IPS-18a (cell line): ENCODE measurements at regions not wholly inside any gene's neighbourhood (a gene's known extent, or its start where the extent isn't known, plus 50 kb on each side); places are given as distances from the start of the nearest gene placed in this dataset.

Experiments used
- H3K27ac ChIP-seq: one replicate; pipeline ENCODE4 v1.5.1; 2013; ENCODE audit warnings: low read length
- H3K27me3 ChIP-seq: one replicate; pipeline ENCODE4 v1.6.1; 2013; ENCODE audit warnings: mild to moderate bottlenecking, low read length; ENCODE audit not compliant: control insufficient read depth, insufficient read depth
- H3K36me3 ChIP-seq: one replicate; pipeline ENCODE4 v1.6.1; 2013; ENCODE audit warnings: low read depth, low read length; ENCODE audit not compliant: control insufficient read depth
- H3K4me1 ChIP-seq: one replicate; pipeline ENCODE4 v1.6.1; 2013; ENCODE audit warnings: low read depth, low read length; ENCODE audit not compliant: control insufficient read depth
- H3K4me3 ChIP-seq: one replicate; pipeline ENCODE4 v1.5.1; 2013; ENCODE audit warnings: low read length
- H3K9ac ChIP-seq: one replicate; pipeline ENCODE4 v1.6.1; 2013; ENCODE audit warnings: mild to moderate bottlenecking, low read length, moderate library complexity
- H3K9me3 ChIP-seq: one replicate; pipeline ENCODE4 v1.6.1; 2013; ENCODE audit warnings: low read depth, low read length; ENCODE audit not compliant: control insufficient read depth

DNA sequence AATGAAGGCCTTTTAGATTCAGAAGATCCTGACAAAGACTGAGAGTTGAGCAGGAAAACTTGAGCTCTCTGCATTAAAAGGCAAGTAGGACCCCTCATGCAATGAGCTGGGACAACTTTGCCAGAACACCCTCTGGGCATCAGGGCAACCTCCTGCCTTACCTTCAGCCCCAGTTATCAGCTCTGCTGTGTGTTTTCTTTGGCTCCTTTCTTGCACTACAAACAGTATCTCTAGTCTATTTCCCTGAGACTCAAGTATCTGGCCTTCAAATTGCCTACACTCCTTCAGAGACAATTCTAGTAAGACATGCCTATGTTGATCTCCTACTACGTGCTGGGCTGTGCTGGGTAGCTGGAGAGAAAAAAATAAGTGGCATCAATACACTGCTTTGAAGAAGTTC, 192.2 kb downstream of the MID1IP1 start:
- Histone ChIP-seq H3K9me3 (peaks cover 3% of the 10 kb centered on the region), H3K9ac (no peak overlapping the region), H3K27me3 (no peaks in the 10 kb centered on the region), H3K4me1 (no peaks in the 10 kb centered on the region), H3K4me3 (no peak overlapping the region), H3K36me3 (no peaks in the 10 kb centered on the region), H3K27ac (no peak overlapping the region)

DNA sequence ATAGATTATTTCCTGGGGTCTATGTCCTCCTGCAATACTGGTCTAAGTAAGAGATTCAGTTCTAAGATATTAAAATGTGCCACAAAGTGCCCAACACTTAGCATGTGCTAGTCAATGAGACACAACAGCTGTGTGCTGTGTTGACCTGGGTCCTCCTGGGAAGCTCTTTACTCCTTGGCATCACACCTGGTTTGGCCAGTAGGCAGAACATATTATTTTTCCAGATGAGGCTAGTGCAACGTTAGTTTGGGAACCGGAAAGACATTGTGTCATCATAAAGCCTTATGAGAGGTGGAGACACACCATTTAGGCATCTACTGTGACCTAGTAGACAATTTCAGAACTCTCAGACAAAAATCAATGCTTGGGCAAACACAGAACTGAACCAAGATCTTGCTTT, 197.8 kb downstream of the MID1IP1 start:
- Histone ChIP-seq H3K27ac (no peak overlapping the region), H3K36me3 (no peaks in the 10 kb centered on the region), H3K4me1 (no peaks in the 10 kb centered on the region), H3K9ac (no peak overlapping the region), H3K4me3 (no peak overlapping the region), H3K27me3 (no peaks in the 10 kb centered on the region), H3K9me3 (peaks cover 3% of the 10 kb centered on the region)

DNA sequence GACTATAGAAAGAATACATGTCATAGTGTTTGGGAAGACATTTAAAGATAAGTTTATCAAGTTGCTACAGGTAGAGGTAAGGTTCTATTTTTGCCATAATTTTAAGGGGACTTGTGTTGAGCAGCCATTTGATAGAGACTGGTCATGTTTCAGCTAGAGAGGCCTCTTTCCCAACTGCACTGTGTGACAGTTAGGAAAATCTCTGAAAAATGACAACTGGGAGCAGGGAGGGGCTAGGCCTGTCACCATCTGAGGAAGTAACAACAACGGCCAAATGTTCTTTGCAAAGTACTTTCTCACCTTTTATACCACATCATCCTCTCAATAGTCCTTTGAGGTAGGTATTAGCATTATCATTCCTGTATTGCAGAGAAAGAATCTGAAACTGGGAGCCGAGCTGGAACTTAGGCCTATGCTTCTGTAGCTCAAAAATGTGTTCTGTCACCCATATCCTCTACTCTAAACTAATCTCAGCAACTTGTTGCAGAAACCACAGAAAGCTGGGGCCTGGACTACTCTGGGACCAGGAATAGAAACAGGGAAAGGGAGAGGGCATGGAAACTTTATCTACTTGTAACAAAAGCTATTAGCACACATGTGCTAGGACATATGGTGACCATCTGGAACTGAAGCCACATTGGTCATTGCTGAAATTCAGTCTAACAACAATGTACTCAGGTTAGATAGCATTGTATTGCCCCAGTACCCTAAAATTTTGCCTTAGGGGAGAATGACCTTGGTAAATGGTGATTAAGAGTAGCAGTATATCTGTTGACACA, 198.9 kb downstream of the MID1IP1 start:
- no peak overlapping the region for H3K9ac ChIP-seq
- peaks cover 3% of the 10 kb centered on the region for H3K9me3 ChIP-seq
- H3K27ac ChIP-seq, result no peak overlapping the region
- no peaks in the 10 kb centered on the region for H3K4me1 ChIP-seq
- H3K27me3 ChIP-seq, result no peaks in the 10 kb centered on the region
- H3K4me3 ChIP-seq, result no peak overlapping the region
- H3K36me3 ChIP-seq, result no peaks in the 10 kb centered on the region

DNA sequence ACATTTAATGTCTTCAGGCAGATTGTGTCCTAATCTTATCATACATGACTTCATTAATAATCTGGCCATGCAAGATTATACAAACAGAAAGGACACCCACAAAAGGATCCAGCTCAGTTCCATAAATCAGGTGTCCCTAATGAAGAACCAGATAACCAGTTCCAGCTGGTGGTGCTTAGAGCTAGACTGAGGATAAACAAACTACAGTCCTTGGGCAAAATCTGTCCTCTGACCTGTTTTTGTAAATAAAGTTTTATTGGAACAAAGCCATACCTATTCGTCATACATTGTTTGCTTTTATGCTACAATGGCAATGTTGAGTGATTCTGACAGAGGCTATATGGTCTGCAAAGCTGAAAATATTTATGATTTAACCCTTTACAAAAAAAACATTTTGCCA, 199.5 kb downstream of the MID1IP1 start:
- no peak overlapping the region for H3K9ac ChIP-seq
- no peaks in the 10 kb centered on the region for H3K4me1 ChIP-seq
- no peaks in the 10 kb centered on the region for H3K36me3 ChIP-seq
- H3K27ac ChIP-seq, result no peak overlapping the region
- H3K9me3 ChIP-seq, result peaks cover under 1% of the 10 kb centered on the region
- no peak overlapping the region for H3K4me3 ChIP-seq
- no peaks in the 10 kb centered on the region for H3K27me3 ChIP-seq

DNA sequence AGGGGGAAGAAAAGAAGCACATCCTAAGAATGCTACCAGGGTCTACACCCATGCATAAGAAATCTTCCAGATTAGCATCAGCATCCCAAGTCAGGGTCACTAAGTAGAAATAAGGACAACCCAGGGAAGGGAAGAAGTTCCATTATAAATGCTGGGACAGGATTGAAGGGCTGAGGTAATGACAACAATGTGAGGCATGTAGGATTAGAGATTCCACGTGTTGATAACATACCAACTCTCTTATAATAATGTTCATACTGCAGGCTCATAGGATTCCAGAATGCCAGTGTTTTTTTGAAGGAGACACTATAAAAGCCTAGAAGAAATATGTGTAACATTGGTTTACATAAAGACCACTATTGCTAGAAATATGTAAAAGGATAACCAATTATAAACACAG, 201.2 kb downstream of the MID1IP1 start:
- Histone ChIP-seq H3K27ac (no peak overlapping the region), H3K4me3 (no peak overlapping the region), H3K27me3 (no peaks in the 10 kb centered on the region), H3K9me3 (peaks cover 3% of the 10 kb centered on the region), H3K36me3 (no peaks in the 10 kb centered on the region), H3K9ac (no peak overlapping the region), H3K4me1 (no peaks in the 10 kb centered on the region)

DNA sequence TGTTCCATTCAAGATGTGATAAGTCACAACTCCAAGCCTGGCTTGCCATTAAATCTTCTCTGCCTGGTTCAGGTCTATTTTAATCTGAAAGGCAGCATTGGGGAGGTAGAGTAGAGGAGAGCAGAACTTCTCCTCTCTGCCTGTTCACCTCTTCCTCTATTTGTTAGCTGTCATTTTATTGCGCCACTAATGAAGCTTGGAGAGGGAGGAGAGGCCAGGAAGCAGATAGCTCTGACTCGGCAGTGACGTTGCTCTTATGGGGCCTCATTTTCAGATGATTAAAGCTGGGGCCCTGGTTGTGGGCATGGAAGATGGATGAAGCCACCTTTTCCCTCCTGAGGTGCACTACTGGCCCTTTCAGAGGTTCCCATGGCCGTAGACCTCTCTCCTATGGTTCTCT, 207.3 kb downstream of the MID1IP1 start:
- Histone ChIP-seq H3K4me1 (no peaks in the 10 kb centered on the region), H3K36me3 (no peaks in the 10 kb centered on the region), H3K4me3 (no peak overlapping the region), H3K9ac (no peak overlapping the region), H3K27me3 (no peaks in the 10 kb centered on the region), H3K27ac (no peak overlapping the region), H3K9me3 (peaks cover 6% of the 10 kb centered on the region)

DNA sequence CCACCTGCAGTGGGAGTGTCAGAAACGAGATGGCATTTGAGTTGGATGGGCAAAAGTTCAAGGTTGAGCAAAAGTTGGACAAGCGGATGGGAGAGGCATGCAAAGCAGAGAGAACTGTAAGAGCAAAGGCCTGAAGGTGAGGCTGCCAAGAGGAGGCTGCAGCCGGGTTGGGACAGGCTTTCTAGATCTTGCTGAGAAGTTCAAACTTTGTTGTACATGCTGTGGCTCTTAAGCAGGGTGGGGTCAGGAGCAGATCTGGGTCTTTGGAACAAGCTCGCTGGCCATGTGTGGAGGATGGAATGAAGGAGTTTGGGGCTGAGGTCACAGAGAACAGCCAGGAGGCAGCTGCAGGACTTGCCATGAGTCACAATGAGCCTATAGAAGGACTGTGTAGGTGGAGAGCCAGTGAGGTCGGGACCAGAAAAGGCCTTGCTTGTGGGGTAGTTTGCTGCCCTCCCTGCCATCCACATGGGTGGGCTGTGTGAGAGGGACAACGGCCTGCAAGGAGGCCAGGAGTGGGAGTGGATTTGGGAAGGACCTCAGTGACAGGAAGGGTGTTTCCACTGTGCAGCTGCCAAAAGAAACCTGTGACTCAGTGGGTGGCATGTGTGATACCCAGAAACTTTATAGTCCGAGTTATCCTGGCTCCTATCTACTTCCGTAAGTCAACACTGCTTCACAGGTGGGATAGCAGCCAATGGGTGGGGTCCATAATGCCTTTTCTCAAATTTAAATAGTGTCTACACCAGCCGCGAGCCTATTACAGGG, 210.4 kb downstream of the MID1IP1 start:
- Histone ChIP-seq H3K27me3 (no peaks in the 10 kb centered on the region), H3K27ac (no peak overlapping the region), H3K9me3 (peaks cover 16% of the 10 kb centered on the region), H3K4me3 (no peak overlapping the region), H3K4me1 (no peaks in the 10 kb centered on the region), H3K9ac (no peak overlapping the region), H3K36me3 (no peaks in the 10 kb centered on the region)

DNA sequence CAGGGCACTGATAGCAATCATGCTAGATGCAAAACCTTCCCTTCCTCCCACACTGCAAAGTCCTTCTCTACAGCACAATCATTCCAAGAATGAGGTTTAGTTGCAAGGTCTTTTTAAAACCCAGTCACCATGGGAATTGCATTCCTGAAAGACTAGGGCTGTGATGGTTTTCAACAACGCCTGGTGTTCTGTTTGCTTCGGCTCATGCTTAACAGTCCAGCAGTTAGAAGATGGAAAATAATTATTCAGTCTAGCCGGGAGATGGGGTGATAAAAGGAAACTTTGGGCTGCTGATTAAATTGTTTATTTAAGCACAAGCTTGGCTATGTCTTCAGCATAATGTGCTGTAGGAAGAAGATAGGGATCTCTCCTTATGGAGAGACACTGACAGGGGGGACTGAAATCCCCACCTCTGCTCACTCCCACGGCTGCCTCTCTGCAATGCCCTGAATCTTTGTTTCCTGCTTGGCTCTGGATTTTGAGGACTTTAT, 211.4 kb downstream of the MID1IP1 start:
- Histone ChIP-seq H3K9ac (no peak overlapping the region), H3K36me3 (no peaks in the 10 kb centered on the region), H3K4me1 (peaks cover 2% of the 10 kb centered on the region), H3K27me3 (no peaks in the 10 kb centered on the region), H3K27ac (no peak overlapping the region), H3K9me3 (peaks cover 13% of the 10 kb centered on the region), H3K4me3 (no peak overlapping the region)

DNA sequence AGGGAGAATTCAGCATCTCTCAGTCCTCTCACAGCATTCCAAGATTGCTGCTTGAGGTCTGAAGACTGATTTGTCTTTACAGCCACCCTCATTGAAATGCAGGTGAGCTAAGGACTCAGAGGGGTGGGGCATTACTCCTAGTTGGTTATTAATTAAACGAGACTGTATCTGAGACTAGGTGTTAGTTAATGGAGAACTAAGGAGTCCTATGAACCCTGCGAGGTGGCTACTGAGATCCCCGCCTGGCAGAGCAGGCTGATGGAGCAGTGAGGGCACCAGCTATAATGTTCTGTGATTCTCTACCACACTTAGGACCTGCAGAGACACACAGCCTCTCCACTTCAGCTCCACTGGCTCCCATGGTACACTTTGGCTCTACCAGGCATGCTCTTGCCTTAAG, 215.3 kb downstream of the MID1IP1 start:
- Histone ChIP-seq H3K27me3 (no peaks in the 10 kb centered on the region), H3K4me3 (no peak overlapping the region), H3K27ac (no peak overlapping the region), H3K4me1 (peaks cover 2% of the 10 kb centered on the region), H3K9me3 (peaks cover 9% of the 10 kb centered on the region), H3K9ac (no peak overlapping the region), H3K36me3 (no peaks in the 10 kb centered on the region)

DNA sequence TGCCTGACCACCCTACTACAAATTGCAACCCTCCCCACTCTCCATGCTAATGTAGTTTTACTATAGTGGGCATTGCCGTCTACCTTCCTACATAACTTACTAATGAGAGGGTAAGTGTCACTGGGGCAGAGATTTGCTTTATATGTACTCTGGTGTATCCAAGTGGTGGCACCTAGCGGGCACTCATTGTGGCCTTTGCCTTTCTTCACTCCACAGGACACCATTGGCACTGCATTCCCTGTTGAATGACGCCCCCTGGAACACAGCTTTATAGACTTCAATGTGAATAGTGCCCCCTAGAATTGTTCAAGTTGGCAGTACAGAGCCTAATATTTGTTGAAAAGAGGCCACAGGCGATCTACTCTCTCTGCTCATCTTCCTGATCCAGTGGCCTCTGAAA, 215.8 kb downstream of the MID1IP1 start:
- Histone ChIP-seq H3K4me1 (peaks cover 2% of the 10 kb centered on the region), H3K36me3 (no peaks in the 10 kb centered on the region), H3K9ac (no peak overlapping the region), H3K4me3 (no peak overlapping the region), H3K9me3 (peaks cover 9% of the 10 kb centered on the region), H3K27me3 (no peaks in the 10 kb centered on the region), H3K27ac (no peak overlapping the region)

DNA sequence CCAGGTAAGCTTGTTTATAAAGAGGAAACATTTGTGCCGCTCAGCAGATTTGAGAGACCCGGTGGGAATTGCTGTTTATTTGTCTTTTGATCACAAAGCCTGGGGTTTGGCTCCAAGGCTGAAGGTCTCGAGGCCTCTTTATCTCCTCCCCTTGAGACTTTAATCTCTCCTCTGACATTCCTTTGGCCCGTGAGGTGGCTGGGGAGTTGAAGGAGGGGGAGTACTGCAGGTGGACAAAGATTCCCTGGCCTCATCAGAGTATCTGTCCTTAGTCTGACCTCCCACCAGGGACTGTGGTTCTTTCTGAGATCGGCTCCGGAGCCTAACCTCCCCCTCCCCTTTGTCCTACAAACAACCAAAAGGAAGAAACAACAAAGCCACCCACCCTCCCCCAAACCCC, 216.5 kb downstream of the MID1IP1 start:
- no peak overlapping the region for H3K9ac ChIP-seq

DNA sequence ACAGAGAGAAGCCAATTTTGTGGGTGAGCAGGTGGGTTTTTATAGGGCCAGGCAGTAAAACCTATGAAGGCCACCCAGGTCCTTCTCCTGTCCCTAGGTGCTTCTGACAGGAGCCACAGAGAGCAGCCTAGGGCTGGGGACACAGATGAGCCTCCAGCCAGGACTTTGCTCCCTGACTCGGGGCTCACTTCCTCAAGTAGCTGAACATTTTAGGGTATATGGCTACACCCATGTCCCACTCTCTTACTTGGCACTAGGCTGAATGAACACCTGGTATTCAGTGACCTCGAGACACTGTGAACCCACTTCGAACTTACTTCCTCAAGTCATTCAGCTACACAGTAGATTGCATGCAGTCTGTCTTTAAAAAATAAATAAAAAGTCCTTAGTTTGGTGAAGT, 217.3 kb downstream of the MID1IP1 start:
- peaks cover 2% of the 10 kb centered on the region for H3K4me1 ChIP-seq
- H3K9ac ChIP-seq, result no peak overlapping the region
- no peaks in the 10 kb centered on the region for H3K36me3 ChIP-seq
- H3K9me3 ChIP-seq, result peaks cover 17% of the 10 kb centered on the region
- no peaks in the 10 kb centered on the region for H3K27me3 ChIP-seq
- H3K4me3 ChIP-seq, result no peak overlapping the region
- H3K27ac ChIP-seq, result no peak overlapping the region

More for the DNA sequence above, 216.5 kb downstream of the MID1IP1 start:
- H3K27ac ChIP-seq, result no peak overlapping the region
- peaks cover 9% of the 10 kb centered on the region for H3K9me3 ChIP-seq
- no peaks in the 10 kb centered on the region for H3K36me3 ChIP-seq
- no peaks in the 10 kb centered on the region for H3K27me3 ChIP-seq
- peaks cover 2% of the 10 kb centered on the region for H3K4me1 ChIP-seq
- H3K4me3 ChIP-seq, result no peak overlapping the region
